ENCODE measurements at regions not wholly inside any gene's neighbourhood (a gene's known extent, or its start where the extent isn't known, plus 50 kb on each side); places are given as distances from the start of the nearest gene placed in this dataset.
A peak's percentile ranks its signal among the peaks of the same experiment; 100 is the strongest.
"Not testable (repeated sequence)": the region's sequence is repeated elsewhere in the genome, so short reads cannot be mapped to it uniquely, and the experiment has no call there.

- Histone ChIP-seq H3K4me3 (ENCODE audit: insufficient read depth, low read length) (no peak overlapping the region), H3K4me1 (ENCODE audit: insufficient read depth, low read length) (no peaks in the 10 kb centered on the region), H3K9me3 (ENCODE audit: low read depth, low read length) (no peaks in the 10 kb centered on the region), H3K79me2 (ENCODE audit: insufficient read depth, low read length) (no peaks in the 10 kb centered on the region), H3K36me3 (ENCODE audit: insufficient read depth, low read length) (no peaks in the 10 kb centered on the region), H3K4me2 (ENCODE audit: insufficient read depth, low read length) (no peak overlapping the region), H3K27me3 (ENCODE audit: insufficient read depth, low read length) (no peaks in the 10 kb centered on the region), H4K20me1 (ENCODE audit: insufficient read depth, low read length) (no peaks in the 10 kb centered on the region), H2AFZ (ENCODE audit: low read length) (no peak overlapping the region), H3K27ac (ENCODE audit: low read depth, low read length) (no peak overlapping the region)
- DNase-seq (ENCODE audit: insufficient read length, low spot score, missing footprints): no peak
- no peak for TF ChIP-seq CTCF (IDR thresholded peaks at IDR 0.05; ENCODE audit: extremely low read depth, low read depth, low read length)
Measured at GRCh38 chr13:64083396-64083795, 2667.7 kb upstream of the PCDH20 start.

- no peaks in the 10 kb centered on the region for H3K79me2 ChIP-seq (ENCODE audit: insufficient read depth, low read length)
- no peaks in the 10 kb centered on the region for H3K9me3 ChIP-seq (ENCODE audit: low read depth, low read length)
- no peak overlapping the region for H3K4me2 ChIP-seq (ENCODE audit: insufficient read depth, low read length)
- no peaks in the 10 kb centered on the region for H3K4me1 ChIP-seq (ENCODE audit: insufficient read depth, low read length)
- H3K4me3 ChIP-seq (ENCODE audit: insufficient read depth, low read length): no peak overlapping the region
- no peaks in the 10 kb centered on the region for H3K27me3 ChIP-seq (ENCODE audit: insufficient read depth, low read length)
- H3K36me3 ChIP-seq (ENCODE audit: insufficient read depth, low read length): no peaks in the 10 kb centered on the region
- peak; percentile 27 for DNase-seq (ENCODE audit: insufficient read length, low spot score, missing footprints)
- H2AFZ ChIP-seq (ENCODE audit: low read length): no peak overlapping the region
- no peak for TF ChIP-seq CTCF (IDR thresholded peaks at IDR 0.05; ENCODE audit: extremely low read depth, low read depth, low read length)
- no peaks in the 10 kb centered on the region for H4K20me1 ChIP-seq (ENCODE audit: insufficient read depth, low read length)
- H3K27ac ChIP-seq (ENCODE audit: low read depth, low read length): no peak overlapping the region
Measured at GRCh38 chr13:64078480-64078936, 2662.9 kb upstream of the PCDH20 start.

GRCh38 chr13:64078025-64078424 is 2662.4 kb upstream of the PCDH20 start:
- H3K4me3 ChIP-seq (ENCODE audit: insufficient read depth, low read length): no peak overlapping the region
- no peak overlapping the region for H3K4me2 ChIP-seq (ENCODE audit: insufficient read depth, low read length)
- H3K27ac ChIP-seq (ENCODE audit: low read depth, low read length): no peak overlapping the region
- no peak for DNase-seq (ENCODE audit: insufficient read length, low spot score, missing footprints)
- no peaks in the 10 kb centered on the region for H3K36me3 ChIP-seq (ENCODE audit: insufficient read depth, low read length)
- H3K27me3 ChIP-seq (ENCODE audit: insufficient read depth, low read length): no peaks in the 10 kb centered on the region
- H4K20me1 ChIP-seq (ENCODE audit: insufficient read depth, low read length): no peaks in the 10 kb centered on the region
- TF ChIP-seq CTCF (IDR thresholded peaks at IDR 0.05; ENCODE audit: extremely low read depth, low read depth, low read length): no peak
- no peaks in the 10 kb centered on the region for H3K79me2 ChIP-seq (ENCODE audit: insufficient read depth, low read length)
- no peak overlapping the region for H2AFZ ChIP-seq (ENCODE audit: low read length)
- no peaks in the 10 kb centered on the region for H3K4me1 ChIP-seq (ENCODE audit: insufficient read depth, low read length)
- H3K9me3 ChIP-seq (ENCODE audit: low read depth, low read length): no peaks in the 10 kb centered on the region

- not testable (repeated sequence) for H3K4me2 ChIP-seq (ENCODE audit: insufficient read depth, low read length); H2AFZ ChIP-seq (ENCODE audit: low read length); H3K9me3 ChIP-seq (ENCODE audit: low read depth, low read length); H3K4me3 ChIP-seq (ENCODE audit: insufficient read depth, low read length); DNase-seq (ENCODE audit: insufficient read length, low spot score, missing footprints); H3K4me1 ChIP-seq (ENCODE audit: insufficient read depth, low read length); H4K20me1 ChIP-seq (ENCODE audit: insufficient read depth, low read length); H3K27ac ChIP-seq (ENCODE audit: low read depth, low read length); H3K36me3 ChIP-seq (ENCODE audit: insufficient read depth, low read length); H3K79me2 ChIP-seq (ENCODE audit: insufficient read depth, low read length); H3K27me3 ChIP-seq (ENCODE audit: insufficient read depth, low read length)
Measured at GRCh38 chr13:64077132-64077835, 2661.6 kb upstream of the PCDH20 start.

Data from osteoblast (primary cell).